ENCODE measurements at regions not wholly inside any gene's neighbourhood (a gene's known extent, or its start where the extent isn't known, plus 50 kb on each side); places are given as distances from the start of the nearest gene placed in this dataset.

- Histone ChIP-seq H3K9ac (ENCODE audit: low read depth, low read length) (no peak overlapping the region), H3K9me3 (ENCODE audit: insufficient read depth, low read depth, low read length) (peaks cover under 1% of the 10 kb centered on the region; the same call in 1 of the 2 replicates), H3K27ac (ENCODE audit: low read length) (no peak overlapping the region)
These were observed 279.2 kb upstream of the RPL38 start for GRCh38 chr17:73924114-73924908.

GRCh38 chr17:73924909-73925186 lies 278.6 kb upstream of the RPL38 start:
- Histone ChIP-seq H3K4me1 (ENCODE audit: insufficient read depth, low read length) (no peaks in the 10 kb centered on the region; the same call in 1 of the 2 replicates), H3K27ac (ENCODE audit: low read length) (no peak overlapping the region), H3K27me3 (ENCODE audit: insufficient read depth, low read length) (no peaks in the 10 kb centered on the region), H3K9me3 (ENCODE audit: insufficient read depth, low read depth, low read length) (no peaks in the 10 kb centered on the region), H3K36me3 (ENCODE audit: insufficient read depth, low read depth, low read length) (no peaks in the 10 kb centered on the region), H3K9ac (ENCODE audit: low read depth, low read length) (no peak overlapping the region), H3K4me3 (ENCODE audit: low read length) (no peak overlapping the region)

More at GRCh38 chr17:73924114-73924908, 279.2 kb upstream of the RPL38 start:
- Histone ChIP-seq H3K36me3 (ENCODE audit: insufficient read depth, low read depth, low read length) (no peaks in the 10 kb centered on the region), H3K4me3 (ENCODE audit: low read length) (no peak overlapping the region), H3K27me3 (ENCODE audit: insufficient read depth, low read length) (no peaks in the 10 kb centered on the region), H3K4me1 (ENCODE audit: insufficient read depth, low read length) (no peaks in the 10 kb centered on the region)

- no peaks in the 10 kb centered on the region; the same call in 1 of the 2 replicates for H3K27me3 ChIP-seq (ENCODE audit: insufficient read depth, low read length)
- no peak overlapping the region for H3K9ac ChIP-seq (ENCODE audit: low read depth, low read length)
- no peaks in the 10 kb centered on the region for H3K9me3 ChIP-seq (ENCODE audit: insufficient read depth, low read depth, low read length)
- H3K4me1 ChIP-seq (ENCODE audit: insufficient read depth, low read length): no peaks in the 10 kb centered on the region; the same call in 1 of the 2 replicates
- no peaks in the 10 kb centered on the region for H3K36me3 ChIP-seq (ENCODE audit: insufficient read depth, low read depth, low read length)
- no peak overlapping the region for H3K27ac ChIP-seq (ENCODE audit: low read length)
- H3K4me3 ChIP-seq (ENCODE audit: low read length): no peak overlapping the region
These were observed 273.5 kb upstream of the RPL38 start for GRCh38 chr17:73929860-73930430.

GRCh38 chr17:73932216-73932749 lies 271.2 kb upstream of the RPL38 start:
- no peak overlapping the region for H3K9ac ChIP-seq (ENCODE audit: low read depth, low read length)
- no peaks in the 10 kb centered on the region for H3K36me3 ChIP-seq (ENCODE audit: insufficient read depth, low read depth, low read length)
- no peak overlapping the region for H3K27ac ChIP-seq (ENCODE audit: low read length)
- no peaks in the 10 kb centered on the region; the same call in 1 of the 2 replicates for H3K4me1 ChIP-seq (ENCODE audit: insufficient read depth, low read length)
- no peaks in the 10 kb centered on the region for H3K9me3 ChIP-seq (ENCODE audit: insufficient read depth, low read depth, low read length)
- H3K27me3 ChIP-seq (ENCODE audit: insufficient read depth, low read length): no peaks in the 10 kb centered on the region; the same call in 1 of the 2 replicates
- no peak overlapping the region for H3K4me3 ChIP-seq (ENCODE audit: low read length)

- no peak overlapping the region for H3K9ac ChIP-seq (ENCODE audit: low read depth, low read length)
- H3K27me3 ChIP-seq (ENCODE audit: insufficient read depth, low read length): no peaks in the 10 kb centered on the region; the same call in 1 of the 2 replicates
- H3K27ac ChIP-seq (ENCODE audit: low read length): no peak overlapping the region
- no peaks in the 10 kb centered on the region for H3K9me3 ChIP-seq (ENCODE audit: insufficient read depth, low read depth, low read length)
- H3K36me3 ChIP-seq (ENCODE audit: insufficient read depth, low read depth, low read length): no peaks in the 10 kb centered on the region
- no peaks in the 10 kb centered on the region; the same call in 1 of the 2 replicates for H3K4me1 ChIP-seq (ENCODE audit: insufficient read depth, low read length)
- H3K4me3 ChIP-seq (ENCODE audit: low read length): no peak overlapping the region
These were observed 270.2 kb upstream of the RPL38 start for GRCh38 chr17:73933164-73933766.

- Histone ChIP-seq H3K4me3 (ENCODE audit: low read length) (no peak overlapping the region), H3K9me3 (ENCODE audit: insufficient read depth, low read depth, low read length) (no peaks in the 10 kb centered on the region), H3K9ac (ENCODE audit: low read depth, low read length) (no peak overlapping the region), H3K27me3 (ENCODE audit: insufficient read depth, low read length) (no peaks in the 10 kb centered on the region; the same call in 1 of the 2 replicates), H3K4me1 (ENCODE audit: insufficient read depth, low read length) (no peaks in the 10 kb centered on the region; the same call in 1 of the 2 replicates), H3K36me3 (ENCODE audit: insufficient read depth, low read depth, low read length) (no peaks in the 10 kb centered on the region), H3K27ac (ENCODE audit: low read length) (no peak overlapping the region)
These were observed 269.6 kb upstream of the RPL38 start for GRCh38 chr17:73933871-73934270.

- no peak overlapping the region for H3K27ac ChIP-seq (ENCODE audit: low read length)
- H3K9ac ChIP-seq (ENCODE audit: low read depth, low read length): no peak overlapping the region
- H3K27me3 ChIP-seq (ENCODE audit: insufficient read depth, low read length): no peaks in the 10 kb centered on the region; the same call in 1 of the 2 replicates
- no peaks in the 10 kb centered on the region for H3K36me3 ChIP-seq (ENCODE audit: insufficient read depth, low read depth, low read length)
- no peaks in the 10 kb centered on the region for H3K9me3 ChIP-seq (ENCODE audit: insufficient read depth, low read depth, low read length)
- no peak overlapping the region for H3K4me3 ChIP-seq (ENCODE audit: low read length)
- H3K4me1 ChIP-seq (ENCODE audit: insufficient read depth, low read length): no peaks in the 10 kb centered on the region; the same call in 1 of the 2 replicates
These were observed 268.8 kb upstream of the RPL38 start for GRCh38 chr17:73934696-73935095.

- Histone ChIP-seq H3K36me3 (ENCODE audit: insufficient read depth, low read depth, low read length) (no peaks in the 10 kb centered on the region), H3K9me3 (ENCODE audit: insufficient read depth, low read depth, low read length) (no peaks in the 10 kb centered on the region), H3K27me3 (ENCODE audit: insufficient read depth, low read length) (no peaks in the 10 kb centered on the region; the same call in 1 of the 2 replicates), H3K9ac (ENCODE audit: low read depth, low read length) (no peak overlapping the region), H3K27ac (ENCODE audit: low read length) (no peak overlapping the region), H3K4me1 (ENCODE audit: insufficient read depth, low read length) (no peaks in the 10 kb centered on the region), H3K4me3 (ENCODE audit: low read length) (no peak overlapping the region)
These were observed 266.4 kb upstream of the RPL38 start for GRCh38 chr17:73936908-73937627.

GRCh38 chr17:73938706-73939105 lies 264.8 kb upstream of the RPL38 start:
- H3K27me3 ChIP-seq (ENCODE audit: insufficient read depth, low read length): no peaks in the 10 kb centered on the region; the same call in 1 of the 2 replicates
- no peaks in the 10 kb centered on the region for H3K9me3 ChIP-seq (ENCODE audit: insufficient read depth, low read depth, low read length)
- no peaks in the 10 kb centered on the region for H3K36me3 ChIP-seq (ENCODE audit: insufficient read depth, low read depth, low read length)
- H3K9ac ChIP-seq (ENCODE audit: low read depth, low read length): no peak overlapping the region
- no peaks in the 10 kb centered on the region for H3K4me1 ChIP-seq (ENCODE audit: insufficient read depth, low read length)
- H3K27ac ChIP-seq (ENCODE audit: low read length): no peak overlapping the region
- H3K4me3 ChIP-seq (ENCODE audit: low read length): no peak overlapping the region

- no peaks in the 10 kb centered on the region; the same call in 1 of the 2 replicates for H3K27me3 ChIP-seq (ENCODE audit: insufficient read depth, low read length)
- no peaks in the 10 kb centered on the region for H3K9me3 ChIP-seq (ENCODE audit: insufficient read depth, low read depth, low read length)
- no peak overlapping the region for H3K27ac ChIP-seq (ENCODE audit: low read length)
- no peaks in the 10 kb centered on the region for H3K36me3 ChIP-seq (ENCODE audit: insufficient read depth, low read depth, low read length)
- H3K9ac ChIP-seq (ENCODE audit: low read depth, low read length): no peak overlapping the region
- H3K4me3 ChIP-seq (ENCODE audit: low read length): no peak overlapping the region
- no peaks in the 10 kb centered on the region for H3K4me1 ChIP-seq (ENCODE audit: insufficient read depth, low read length)
These were observed 263.7 kb upstream of the RPL38 start for GRCh38 chr17:73939806-73940205.

GRCh38 chr17:73940511-73940910 lies 263.0 kb upstream of the RPL38 start:
- Histone ChIP-seq H3K4me3 (ENCODE audit: low read length) (no peak overlapping the region), H3K27me3 (ENCODE audit: insufficient read depth, low read length) (no peaks in the 10 kb centered on the region; the same call in 1 of the 2 replicates), H3K4me1 (ENCODE audit: insufficient read depth, low read length) (no peaks in the 10 kb centered on the region), H3K9me3 (ENCODE audit: insufficient read depth, low read depth, low read length) (no peaks in the 10 kb centered on the region), H3K36me3 (ENCODE audit: insufficient read depth, low read depth, low read length) (no peaks in the 10 kb centered on the region), H3K9ac (ENCODE audit: low read depth, low read length) (no peak overlapping the region), H3K27ac (ENCODE audit: low read length) (no peak overlapping the region)

All from iPS-20b (cell line).